Gastroesophageal sphincter (tissue), 4 donors: ENCODE measurements at regions not wholly inside any gene's neighbourhood (a gene's known extent, or its start where the extent isn't known, plus 50 kb on each side); places are given as distances from the start of the nearest gene placed in this dataset.

ENCODE experiments used
- ATAC-seq: fragments of 150-250 bp; one replicate; pipeline ENCODE4 v1.9.1; 2016; ENCODE audit warnings: mild to moderate bottlenecking, moderate library complexity
- H3K27ac ChIP-seq, 4 donors: fragments of 200-600 bp; sonication (generic) in 3 of 4; 1 replicate in 3 of 4; 2 replicates in 1 of 4; pipeline ENCODE4 v1.5.1; 2016 to 2019
- H3K27me3 ChIP-seq: fragments of 200-600 bp; sonication (generic); one replicate; pipeline ENCODE4 v1.5.1; 2019
- H3K36me3 ChIP-seq, 2 donors: fragments of 200-600 bp; sonication (generic); one replicate each; pipeline ENCODE4 v1.5.1; 2019; ENCODE audit warnings: control low read depth in 1 of 2
- H3K4me1 ChIP-seq, 3 donors: fragments of 200-600 bp; sonication (generic); 1 replicate in 2 of 3; 2 replicates in 1 of 3; pipeline ENCODE4 v1.5.1; 2016 to 2019; ENCODE audit warnings: control low read depth in 2 of 3
- H3K4me3 ChIP-seq, 2 donors: fragments of 200-600 bp; sonication (generic); one replicate each; pipeline ENCODE4 v1.5.1; 2019; ENCODE audit warnings: mild to moderate bottlenecking in 1 of 2, moderate library complexity in 1 of 2
- H3K9me3 ChIP-seq, 3 donors: fragments of 200-600 bp; sonication (generic); one replicate each; pipeline ENCODE4 v1.5.1; 2017 to 2019; ENCODE audit warnings: control low read depth in 2 of 3
- CTCF ChIP-seq, 4 experiments: fragments of 200-600 bp in 2 of 4; fragments of 450-650 bp in 2 of 4; sonication (generic) in 1 of 4; IDR thresholded peaks; one replicate each; pipeline ENCODE4 v1.5.1; 2017 to 2019; ENCODE audit warnings: antibody characterized with exemption in 4 of 4, mild to moderate bottlenecking in 2 of 4, moderate library complexity in 2 of 4
- EP300 ChIP-seq: sonication (generic); formaldehyde crosslinking; IDR thresholded peaks from one replicate; pipeline ENCODE4 v1.6.1; 2017; ENCODE audit warnings: antibody characterized with exemption, mild to moderate bottlenecking
- POLR2A ChIP-seq, 2 donors: fragments of 450-650 bp; IDR thresholded peaks; one replicate each; pipeline ENCODE4 v1.6.1; 2017; ENCODE audit warnings: antibody characterized with exemption in 2 of 2, mild to moderate bottlenecking in 2 of 2, moderate library complexity in 1 of 2
- POLR2AphosphoS5 ChIP-seq: sonication (generic); formaldehyde crosslinking; IDR thresholded peaks from one replicate; pipeline ENCODE4 v1.6.1; 2017; ENCODE audit warnings: antibody characterized with exemption
- WGBS, 2 donors: methylation state at CpG; one replicate each; pipeline ENCODE4 v1.1.5; 2018; ENCODE audit warnings: low coverage in 1 of 2; 5-methylcytosine and 5-hydroxymethylcytosine counted together

- Histone ChIP-seq H3K27ac (no peak overlapping the region), H3K36me3 (no peaks in the 10 kb centered on the region), H3K9me3 (no peaks in the 10 kb centered on the region), H3K4me1 (no peaks in the 10 kb centered on the region), H3K4me3 (no peak overlapping the region), H3K27me3 (no peaks in the 10 kb centered on the region)
- WGBS, 2 donors, result 40% methylated on average over 8 of the region's 10 CpGs; no CpG with 5 or more reads in 1 of the 2 donors
- TF ChIP-seq CTCF (IDR thresholded peaks at IDR 0.05) (no peak), POLR2A (IDR thresholded peaks at IDR 0.05) (no peak), POLR2AphosphoS5 (no peak), EP300 (no peak)
- ATAC-seq, result no peak
These were observed 200.2 kb downstream of the VCY1B start for GRCh38 chrY:14255965-14256816.

GRCh38 chrY:14256817-14257168 lies 200.8 kb downstream of the VCY1B start:
- TF ChIP-seq POLR2AphosphoS5, result no peak
- TF ChIP-seq EP300, result no peak
- TF ChIP-seq CTCF (IDR thresholded peaks at IDR 0.05), result no peak
- no peak for TF ChIP-seq POLR2A (IDR thresholded peaks at IDR 0.05)
- Histone ChIP-seq H3K27me3 (no peaks in the 10 kb centered on the region), H3K9me3 (no peaks in the 10 kb centered on the region), H3K27ac (no peak overlapping the region), H3K4me1 (no peaks in the 10 kb centered on the region), H3K36me3 (no peaks in the 10 kb centered on the region), H3K4me3 (no peak overlapping the region)
- WGBS, 2 donors, result no CpG with 5 or more reads among the region's 1 CpG
- ATAC-seq, result no peak

GRCh38 chrY:14277029-14277428 lies 221.0 kb downstream of the VCY1B start:
- Histone ChIP-seq H3K27me3 (no peaks in the 10 kb centered on the region), H3K4me3 (no peak overlapping the region), H3K27ac (no peak overlapping the region), H3K9me3 (no peaks in the 10 kb centered on the region), H3K4me1 (no peaks in the 10 kb centered on the region), H3K36me3 (no peaks in the 10 kb centered on the region)
- TF ChIP-seq POLR2A (IDR thresholded peaks at IDR 0.05) (no peak), EP300 (no peak), CTCF (IDR thresholded peaks at IDR 0.05) (no peak), POLR2AphosphoS5 (no peak)
- ATAC-seq, result no peak

GRCh38 chrY:14290656-14291375 lies 233.5 kb upstream of the NLGN4Y start:
- Histone ChIP-seq H3K4me1 (no peaks in the 10 kb centered on the region), H3K9me3 (no peaks in the 10 kb centered on the region), H3K27ac (no peak overlapping the region), H3K4me3 (no peak overlapping the region), H3K27me3 (no peaks in the 10 kb centered on the region), H3K36me3 (no peaks in the 10 kb centered on the region)
- no peak for ATAC-seq
- WGBS, 2 donors, result 17% methylated on average over 1 of the region's 1 CpG; no CpG with 5 or more reads in 1 of the 2 donors
- TF ChIP-seq EP300 (no peak), CTCF (IDR thresholded peaks at IDR 0.05) (no peak), POLR2A (IDR thresholded peaks at IDR 0.05) (no peak), POLR2AphosphoS5 (no peak)

- no peaks in the 10 kb centered on the region for H3K9me3 ChIP-seq
- WGBS, 2 donors, result 88% methylated on average over 1 of the region's 2 CpGs; no CpG with 5 or more reads in 1 of the 2 donors
- TF ChIP-seq EP300 (no peak), CTCF (IDR thresholded peaks at IDR 0.05) (no peak), POLR2AphosphoS5 (no peak), POLR2A (IDR thresholded peaks at IDR 0.05) (no peak)
- no peak overlapping the region for H3K27ac ChIP-seq
- no peak overlapping the region for H3K4me3 ChIP-seq
- ATAC-seq, result no peak
- no peaks in the 10 kb centered on the region for H3K4me1 ChIP-seq
- H3K27me3 ChIP-seq, result no peaks in the 10 kb centered on the region
- H3K36me3 ChIP-seq, result no peaks in the 10 kb centered on the region
These were observed 231.9 kb upstream of the NLGN4Y start for GRCh38 chrY:14292382-14292781.
